MCF 10A (cell line): ENCODE measurements at regions not wholly inside any gene's neighbourhood (a gene's known extent, or its start where the extent isn't known, plus 50 kb on each side); places are given as distances from the start of the nearest gene placed in this dataset.
A peak's percentile ranks its signal among the peaks of the same experiment; 100 is the strongest.

ENCODE experiments used
- BruUV-seq: library from RNA; stranded (reverse); fragments of 400-500 nt; replicated peaks from 2 replicates; lab custom pipeline; 2021; lab: Mats Ljungman, UMichigan
- CTCF ChIA-PET: fragments of 300-600 bp; sonication (Branson Sonifier 250); formaldehyde crosslinking; extraction: SDS; loops from one replicate; lab custom pipeline; 2021; ENCODE audit warnings: antibody characterized with exemption, inconsistent platforms; lab: Yijun Ruan, JAX
- POLR2A ChIA-PET: fragments of 300-600, 350-650 bp; sonication (Branson Sonifier 250); formaldehyde crosslinking; extraction: SDS; loops from one replicate; lab custom pipeline; 2020; ENCODE audit warnings: antibody characterized with exemption, inconsistent platforms; lab: Yijun Ruan, JAX
- DNase-seq: peaks from one replicate; pipeline ENCODE4 v3.0.0-alpha.2; 2018; ENCODE audit not compliant: unreplicated experiment
- H3K27ac Mint-ChIP-seq: one replicate; pipeline ENCODE4 v1.8.0; 2022; ENCODE audit warnings: mild to moderate bottlenecking, low read depth, mixed read lengths; ENCODE audit not compliant: unreplicated experiment
- H3K27me3 Mint-ChIP-seq: one replicate; pipeline ENCODE4 v1.8.0; 2022; ENCODE audit warnings: mixed read lengths; ENCODE audit not compliant: insufficient read depth, unreplicated experiment
- H3K36me3 Mint-ChIP-seq: one replicate; pipeline ENCODE4 v1.8.0; 2022; ENCODE audit warnings: mild to moderate bottlenecking, moderate library complexity, mixed read lengths; ENCODE audit not compliant: insufficient read depth, unreplicated experiment
- H3K4me1 Mint-ChIP-seq: one replicate; pipeline ENCODE4 v1.8.0; 2022; ENCODE audit warnings: mixed read lengths; ENCODE audit not compliant: insufficient read depth, unreplicated experiment
- H3K4me3 Mint-ChIP-seq: one replicate; pipeline ENCODE4 v1.8.0; 2022; ENCODE audit warnings: mild to moderate bottlenecking, moderate library complexity, mixed read lengths; ENCODE audit not compliant: unreplicated experiment
- H3K9me3 Mint-ChIP-seq: one replicate; pipeline ENCODE4 v1.8.0; 2022; ENCODE audit warnings: mixed read lengths; ENCODE audit not compliant: unreplicated experiment
- intact Hi-C: fragments of 100-400 bp; cut with micrococcal nuclease; formaldehyde crosslinking; loops from 2 replicates; pipeline ENCODE4 v1.14.1; 2022
- TF ChIP-seq, protein P1 (sequence below): fragments of 200-600 bp; IDR thresholded peaks from one replicate; pipeline ENCODE4 v1.8.0; 2022; ENCODE audit warnings: antibody characterized with exemption, mild to moderate bottlenecking; ENCODE audit not compliant: unreplicated experiment

DNA sequence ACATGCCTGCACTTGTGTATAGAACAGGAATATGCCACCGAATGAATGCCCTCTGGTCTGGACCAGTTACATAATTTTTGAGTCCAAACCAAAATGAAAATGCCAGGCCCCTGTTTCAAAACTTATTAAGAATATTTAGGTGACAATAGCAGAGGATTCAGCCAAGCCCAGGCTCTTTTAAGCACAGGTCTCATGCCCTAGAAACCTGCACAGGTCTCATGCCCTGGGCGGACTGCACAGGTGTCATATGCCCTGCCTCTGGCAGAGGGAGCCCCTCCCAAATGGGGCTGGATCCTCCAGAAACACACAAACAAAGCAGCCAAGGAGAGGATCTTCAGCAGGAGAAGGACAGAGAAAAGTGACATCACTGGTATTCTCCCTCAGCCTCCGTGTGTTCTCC, 605.4 kb upstream of the NRP1 start:
- intact Hi-C loops: no loop called here
- peaks cover 8% of the 10 kb centered on the region for H3K9me3 Mint-ChIP-seq
- H3K4me1 Mint-ChIP-seq: no peaks in the 10 kb centered on the region
- POLR2A ChIA-PET: no interaction called here
- CTCF ChIA-PET: no interaction called here
- peak overlapping the region; percentile 32 for H3K27ac Mint-ChIP-seq
- no TSS peak for BruUV-seq
- no peak overlapping the region for H3K4me3 Mint-ChIP-seq
- peaks cover 11% of the 10 kb centered on the region for H3K27me3 Mint-ChIP-seq
- TF ChIP-seq, protein P1, sequence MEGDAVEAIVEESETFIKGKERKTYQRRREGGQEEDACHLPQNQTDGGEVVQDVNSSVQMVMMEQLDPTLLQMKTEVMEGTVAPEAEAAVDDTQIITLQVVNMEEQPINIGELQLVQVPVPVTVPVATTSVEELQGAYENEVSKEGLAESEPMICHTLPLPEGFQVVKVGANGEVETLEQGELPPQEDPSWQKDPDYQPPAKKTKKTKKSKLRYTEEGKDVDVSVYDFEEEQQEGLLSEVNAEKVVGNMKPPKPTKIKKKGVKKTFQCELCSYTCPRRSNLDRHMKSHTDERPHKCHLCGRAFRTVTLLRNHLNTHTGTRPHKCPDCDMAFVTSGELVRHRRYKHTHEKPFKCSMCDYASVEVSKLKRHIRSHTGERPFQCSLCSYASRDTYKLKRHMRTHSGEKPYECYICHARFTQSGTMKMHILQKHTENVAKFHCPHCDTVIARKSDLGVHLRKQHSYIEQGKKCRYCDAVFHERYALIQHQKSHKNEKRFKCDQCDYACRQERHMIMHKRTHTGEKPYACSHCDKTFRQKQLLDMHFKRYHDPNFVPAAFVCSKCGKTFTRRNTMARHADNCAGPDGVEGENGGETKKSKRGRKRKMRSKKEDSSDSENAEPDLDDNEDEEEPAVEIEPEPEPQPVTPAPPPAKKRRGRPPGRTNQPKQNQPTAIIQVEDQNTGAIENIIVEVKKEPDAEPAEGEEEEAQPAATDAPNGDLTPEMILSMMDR: no peak
- DNase-seq: no peak
- H3K36me3 Mint-ChIP-seq: peaks cover 5% of the 10 kb centered on the region

DNA sequence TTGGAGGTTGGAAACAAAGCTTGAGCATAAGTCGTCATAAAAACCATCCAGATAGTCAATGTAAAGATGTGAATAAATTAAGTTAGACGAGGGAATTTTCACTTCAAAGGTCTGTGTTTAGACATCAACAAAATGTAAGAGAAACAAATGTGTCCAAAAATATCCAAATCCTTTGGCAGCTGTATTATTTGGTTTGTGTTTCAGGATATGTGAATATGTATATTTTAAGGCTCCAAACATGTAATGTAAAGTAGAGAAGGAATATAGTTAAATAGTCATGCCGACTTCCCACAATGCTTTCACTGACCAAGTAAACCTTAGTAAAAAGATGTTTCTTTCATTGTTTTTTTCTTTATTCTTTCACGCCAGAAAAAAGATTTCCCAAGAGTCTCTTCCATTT, 604.9 kb upstream of the NRP1 start:
- Mint-ChIP-seq H3K4me1 (no peaks in the 10 kb centered on the region), H3K36me3 (peaks cover 3% of the 10 kb centered on the region), H3K27me3 (peaks cover 11% of the 10 kb centered on the region), H3K27ac (peak overlapping the region; percentile 32), H3K9me3 (peaks cover 8% of the 10 kb centered on the region), H3K4me3 (no peak overlapping the region)
- no peak for DNase-seq
- TF ChIP-seq, protein P1: no peak
- intact Hi-C loops: no loop called here
- POLR2A ChIA-PET: no interaction called here
- CTCF ChIA-PET: no interaction called here
- no TSS peak for BruUV-seq

DNA sequence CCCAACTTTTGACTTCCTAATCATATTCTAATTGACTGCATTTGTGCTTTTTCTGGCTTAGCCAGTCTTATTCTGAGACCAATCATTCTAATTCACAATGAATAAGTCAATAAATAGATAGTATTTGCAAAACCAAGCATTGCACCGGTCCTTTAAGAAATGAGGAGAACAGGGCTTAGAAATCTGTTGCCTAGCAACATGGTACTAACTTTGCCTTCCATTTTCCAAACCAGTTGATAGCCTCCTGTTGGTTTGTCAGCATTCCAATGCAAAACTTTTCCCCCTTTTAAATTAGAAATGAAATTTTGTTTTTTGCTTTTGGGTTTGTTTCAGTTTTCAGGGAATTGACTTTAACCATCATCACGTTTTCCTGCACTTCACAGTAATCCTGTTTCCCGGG, 603.5 kb upstream of the NRP1 start:
- Mint-ChIP-seq H3K27me3 (no peaks in the 10 kb centered on the region), H3K4me1 (no peaks in the 10 kb centered on the region), H3K9me3 (no peaks in the 10 kb centered on the region), H3K27ac (no peak overlapping the region), H3K4me3 (no peak overlapping the region), H3K36me3 (no peaks in the 10 kb centered on the region)
- TF ChIP-seq, protein P1: no peak
- no peak for DNase-seq
- intact Hi-C loops: no loop called here
- ChIA-PET CTCF (no interaction called here), POLR2A (no interaction called here)
- BruUV-seq: no TSS peak

DNA sequence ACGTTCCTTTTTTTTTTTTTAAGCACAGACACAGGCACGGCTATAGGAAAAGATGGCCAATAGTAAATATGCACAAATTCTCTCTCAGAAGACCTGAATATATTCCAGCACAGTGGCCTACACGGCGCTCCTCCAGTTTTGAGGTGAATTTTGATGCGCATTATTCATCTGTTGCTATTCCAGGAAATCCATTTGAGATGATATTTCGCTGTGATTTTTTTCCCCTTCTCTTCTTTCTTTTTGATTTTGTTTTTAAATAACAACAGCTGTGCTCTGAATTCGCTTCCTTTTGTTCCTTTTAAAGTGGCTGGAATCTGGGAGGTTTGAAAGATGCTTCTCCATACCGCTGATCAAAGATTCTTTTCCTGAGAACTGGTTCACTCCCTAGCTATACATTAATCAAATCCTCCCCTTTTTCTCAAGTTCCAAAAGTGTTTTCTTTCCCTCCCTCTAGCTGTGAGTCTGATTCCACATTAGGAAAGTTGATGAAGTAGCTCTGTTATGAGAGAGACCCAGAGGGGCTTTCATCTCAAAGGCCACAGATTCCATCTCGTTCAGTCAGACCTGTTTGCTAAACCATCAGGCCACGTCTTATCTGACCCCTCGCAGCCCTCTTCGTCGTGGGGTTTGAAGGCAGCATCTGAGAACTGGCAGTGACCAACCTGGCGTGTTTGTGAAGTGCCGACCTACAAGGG, 602.7 kb upstream of the NRP1 start:
- no peak overlapping the region for H3K4me3 Mint-ChIP-seq
- intact Hi-C loops: no loop called here
- no TSS peak for BruUV-seq
- no peaks in the 10 kb centered on the region for H3K9me3 Mint-ChIP-seq
- POLR2A ChIA-PET: interaction anchor here (0.6 kb wide), 1 partner anchor 9 kb away, joined by 4 read pairs; no protein-coding TSS in a partner anchor
- H3K27ac Mint-ChIP-seq: no peak overlapping the region
- CTCF ChIA-PET: interaction anchor here (0.6 kb wide), 1 partner anchor 219 kb away, joined by 4 read pairs; no protein-coding TSS in a partner anchor
- no peaks in the 10 kb centered on the region for H3K27me3 Mint-ChIP-seq
- H3K4me1 Mint-ChIP-seq: no peaks in the 10 kb centered on the region
- TF ChIP-seq, protein P1: no peak
- DNase-seq: no peak
- H3K36me3 Mint-ChIP-seq: no peaks in the 10 kb centered on the region
